Peyer's patch (tissue), 4 donors: ENCODE measurements at regions not wholly inside any gene's neighbourhood (a gene's known extent, or its start where the extent isn't known, plus 50 kb on each side); places are given as distances from the start of the nearest gene placed in this dataset.

Source experiments
- CTCF ChIP-seq, 6 experiments: fragments of 450-650 bp in 4 of 6; fragments of 200-600 bp in 2 of 6; sonication (generic) in 1 of 6; IDR thresholded peaks; one replicate each; pipeline ENCODE4 v1.5.1; 2017 to 2019; ENCODE audit warnings: antibody characterized with exemption in 6 of 6, mild to moderate bottlenecking in 3 of 6, moderate library complexity in 1 of 6
- POLR2A ChIP-seq, 2 donors: fragments of 450-650 bp; IDR thresholded peaks; one replicate each; pipeline ENCODE4 v1.5.1; 2017; ENCODE audit warnings: antibody characterized with exemption in 2 of 2, mild to moderate bottlenecking in 2 of 2, moderate library complexity in 2 of 2

GRCh38 chr5:111922344-111922743 lies 165.3 kb upstream of the NREP start:
- TF ChIP-seq CTCF (IDR thresholded peaks at IDR 0.05) (no peak), POLR2A (IDR thresholded peaks at IDR 0.05) (no peak)
